Thyroid gland (tissue), 4 donors: ENCODE measurements at regions not wholly inside any gene's neighbourhood (a gene's known extent, or its start where the extent isn't known, plus 50 kb on each side); places are given as distances from the start of the nearest gene placed in this dataset.

Source experiments
- POLR2A ChIP-seq, 2 donors: fragments of 450-650 bp; IDR thresholded peaks; one replicate each; pipeline ENCODE4 v1.6.1; 2017; ENCODE audit warnings: antibody characterized with exemption in 2 of 2, mild to moderate bottlenecking in 2 of 2, moderate library complexity in 1 of 2
- TF ChIP-seq, protein P1 (sequence below), 6 experiments: fragments of 200-600 bp in 3 of 6; fragments of 450-650 bp in 3 of 6; sonication (generic) in 3 of 6; IDR thresholded peaks; one replicate each; pipeline ENCODE4 v1.5.1; 2016 to 2019; ENCODE audit warnings: antibody characterized with exemption in 6 of 6, mild to moderate bottlenecking in 2 of 6, inconsistent platforms in 1 of 6, moderate library complexity in 1 of 6

DNA sequence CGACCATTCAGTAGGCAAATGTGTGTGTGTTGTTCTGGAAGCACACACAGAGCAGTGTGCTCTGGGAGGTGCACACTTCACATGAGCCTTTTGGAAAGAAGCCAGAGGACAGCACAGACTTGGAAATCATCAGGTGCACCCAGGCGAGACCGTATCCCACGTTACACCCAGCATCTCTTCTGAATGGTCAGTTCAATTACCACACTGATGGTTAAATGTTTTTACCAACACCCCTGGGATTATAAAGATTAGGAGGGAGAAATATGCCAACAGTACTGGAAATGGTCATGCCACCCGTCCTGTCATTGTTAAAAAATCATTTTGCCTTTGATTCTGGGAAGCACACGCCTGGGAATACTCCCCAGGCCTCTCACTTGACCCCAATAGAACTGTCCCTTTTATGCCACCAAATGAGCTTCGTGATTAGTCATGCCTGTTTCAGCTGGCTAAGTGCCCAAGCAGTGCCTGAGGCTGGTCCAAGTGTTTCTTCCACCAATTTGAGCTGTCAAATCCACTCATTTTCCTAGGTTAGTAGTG, 183.7 kb downstream of the NRP2 start:
- TF ChIP-seq, protein P1, sequence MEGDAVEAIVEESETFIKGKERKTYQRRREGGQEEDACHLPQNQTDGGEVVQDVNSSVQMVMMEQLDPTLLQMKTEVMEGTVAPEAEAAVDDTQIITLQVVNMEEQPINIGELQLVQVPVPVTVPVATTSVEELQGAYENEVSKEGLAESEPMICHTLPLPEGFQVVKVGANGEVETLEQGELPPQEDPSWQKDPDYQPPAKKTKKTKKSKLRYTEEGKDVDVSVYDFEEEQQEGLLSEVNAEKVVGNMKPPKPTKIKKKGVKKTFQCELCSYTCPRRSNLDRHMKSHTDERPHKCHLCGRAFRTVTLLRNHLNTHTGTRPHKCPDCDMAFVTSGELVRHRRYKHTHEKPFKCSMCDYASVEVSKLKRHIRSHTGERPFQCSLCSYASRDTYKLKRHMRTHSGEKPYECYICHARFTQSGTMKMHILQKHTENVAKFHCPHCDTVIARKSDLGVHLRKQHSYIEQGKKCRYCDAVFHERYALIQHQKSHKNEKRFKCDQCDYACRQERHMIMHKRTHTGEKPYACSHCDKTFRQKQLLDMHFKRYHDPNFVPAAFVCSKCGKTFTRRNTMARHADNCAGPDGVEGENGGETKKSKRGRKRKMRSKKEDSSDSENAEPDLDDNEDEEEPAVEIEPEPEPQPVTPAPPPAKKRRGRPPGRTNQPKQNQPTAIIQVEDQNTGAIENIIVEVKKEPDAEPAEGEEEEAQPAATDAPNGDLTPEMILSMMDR (IDR thresholded peaks at IDR 0.05): no peak
- no peak for TF ChIP-seq POLR2A (IDR thresholded peaks at IDR 0.05)
